Caco-2 (cell line): ENCODE measurements at regions not wholly inside any gene's neighbourhood (a gene's known extent, or its start where the extent isn't known, plus 50 kb on each side); places are given as distances from the start of the nearest gene placed in this dataset.
"Not testable (repeated sequence)": the region's sequence is repeated elsewhere in the genome, so short reads cannot be mapped to it uniquely, and the experiment has no call there.

Source experiments
- BruUV-seq: library from RNA; stranded (reverse); fragments of 400-500 nt; replicated peaks from 2 replicates; lab custom pipeline; 2021; lab: Mats Ljungman, UMichigan
- CTCF ChIA-PET: fragments of 300-600 bp; sonication (Branson Sonifier 250); formaldehyde crosslinking; loops from one replicate; lab custom pipeline; 2022; ENCODE audit warnings: antibody characterized with exemption; lab: Charles Lee
- POLR2A ChIA-PET: fragments of 300-600 bp; sonication (Branson Sonifier 250); formaldehyde crosslinking; loops from one replicate; lab custom pipeline; 2022; ENCODE audit warnings: antibody characterized with exemption; lab: Charles Lee
- DNase-seq, 2 experiments: peaks; one replicate each; pipeline versions ENCODE4 v3.0.0 to v3.0.0-alpha.2; 2020 to 2022
- H3K27me3 ChIP-seq: replicated peaks from 2 replicates; pipeline ENCODE4 v1.6.0; 2011; ENCODE audit warnings: low read length; ENCODE audit not compliant: control insufficient read depth, insufficient read depth
- H3K36me3 ChIP-seq: 2 replicates; pipeline ENCODE4 v1.5.1; 2011; ENCODE audit warnings: low read length; ENCODE audit not compliant: control insufficient read depth, insufficient read depth
- H3K4me1 ChIP-seq: fragments of 250-450 bp; sonication (Bioruptor Pico); 2 replicates; pipeline ENCODE4 v1.5.1; 2020; ENCODE audit warnings: mild to moderate bottlenecking
- H3K4me3 ChIP-seq: 2 replicates; pipeline ENCODE4 v1.5.1; 2011; ENCODE audit warnings: low read depth, mild to moderate bottlenecking, control low read depth, low read length
- H3K9me3 ChIP-seq: fragments of 250-450 bp; sonication (Bioruptor Pico); 2 replicates; pipeline ENCODE4 v1.5.1; 2020; ENCODE audit warnings: mild to moderate bottlenecking, moderate library complexity
- H3K27ac Mint-ChIP-seq: one replicate; pipeline ENCODE4 v1.8.0; 2022; ENCODE audit warnings: mixed read lengths; ENCODE audit not compliant: unreplicated experiment
- H3K27me3 Mint-ChIP-seq: one replicate; pipeline ENCODE4 v1.8.0; 2022; ENCODE audit warnings: mixed read lengths; ENCODE audit not compliant: insufficient read depth, unreplicated experiment
- H3K36me3 Mint-ChIP-seq: one replicate; pipeline ENCODE4 v1.8.0; 2022; ENCODE audit warnings: mild to moderate bottlenecking, mixed read lengths; ENCODE audit not compliant: insufficient read depth, unreplicated experiment
- H3K4me1 Mint-ChIP-seq: one replicate; pipeline ENCODE4 v1.8.0; 2022; ENCODE audit warnings: low read depth, mixed read lengths; ENCODE audit not compliant: unreplicated experiment
- H3K4me3 Mint-ChIP-seq: one replicate; pipeline ENCODE4 v1.8.0; 2022; ENCODE audit warnings: mild to moderate bottlenecking, moderate library complexity, mixed read lengths; ENCODE audit not compliant: unreplicated experiment
- H3K9me3 Mint-ChIP-seq: one replicate; pipeline ENCODE4 v1.8.0; 2022; ENCODE audit warnings: mixed read lengths; ENCODE audit not compliant: unreplicated experiment
- CTCF ChIP-seq, 2 experiments: fragments of 200-600 bp in 1 of 2; IDR thresholded peaks; 1 replicate in 1 of 2; 2 replicates in 1 of 2; pipeline versions ENCODE4 v1.5.1 to v1.8.0; 2011 to 2022; ENCODE audit warnings: antibody characterized with exemption in 1 of 2, control low read depth in 1 of 2, inconsistent platforms in 1 of 2, low read depth in 1 of 2, low read length in 1 of 2, mild to moderate bottlenecking in 1 of 2, moderate library complexity in 1 of 2; ENCODE audit not compliant: insufficient read depth in 1 of 2, severe bottlenecking in 1 of 2, unreplicated experiment in 1 of 2
- intact Hi-C: fragments of 100-400 bp; cut with micrococcal nuclease; formaldehyde crosslinking; loops from one replicate; pipeline ENCODE4 v1.10.0; 2022; ENCODE audit not compliant: unreplicated experiment

- H3K27ac Mint-ChIP-seq, result no peak overlapping the region
- no peak overlapping the region for H3K4me3 ChIP-seq
- BruUV-seq, result no TSS peak
- H3K36me3 Mint-ChIP-seq, result no peaks in the 10 kb centered on the region
- intact Hi-C loops, result no loop called here
- POLR2A ChIA-PET, result no interaction called here
- H3K9me3 Mint-ChIP-seq, result no peaks in the 10 kb centered on the region
- H3K27me3 ChIP-seq, result no peaks in the 10 kb centered on the region
- no peaks in the 10 kb centered on the region for H3K4me1 Mint-ChIP-seq
- no peaks in the 10 kb centered on the region for H3K4me1 ChIP-seq
- TF ChIP-seq CTCF (IDR thresholded peaks at IDR 0.05; ENCODE audit: insufficient read depth in 1 of 2, low read depth in 1 of 2, low read length in 1 of 2, severe bottlenecking in 1 of 2, unreplicated experiment in 1 of 2), result no peak
- H3K4me3 Mint-ChIP-seq, result no peak overlapping the region
- no peaks in the 10 kb centered on the region for H3K9me3 ChIP-seq
- no peaks in the 10 kb centered on the region for H3K36me3 ChIP-seq
- no peak for DNase-seq
- CTCF ChIA-PET, result no interaction called here
- no peaks in the 10 kb centered on the region for H3K27me3 Mint-ChIP-seq
These were observed 443.4 kb downstream of the TECRL start for GRCh38 chr4:63965875-63966274.

DNA sequence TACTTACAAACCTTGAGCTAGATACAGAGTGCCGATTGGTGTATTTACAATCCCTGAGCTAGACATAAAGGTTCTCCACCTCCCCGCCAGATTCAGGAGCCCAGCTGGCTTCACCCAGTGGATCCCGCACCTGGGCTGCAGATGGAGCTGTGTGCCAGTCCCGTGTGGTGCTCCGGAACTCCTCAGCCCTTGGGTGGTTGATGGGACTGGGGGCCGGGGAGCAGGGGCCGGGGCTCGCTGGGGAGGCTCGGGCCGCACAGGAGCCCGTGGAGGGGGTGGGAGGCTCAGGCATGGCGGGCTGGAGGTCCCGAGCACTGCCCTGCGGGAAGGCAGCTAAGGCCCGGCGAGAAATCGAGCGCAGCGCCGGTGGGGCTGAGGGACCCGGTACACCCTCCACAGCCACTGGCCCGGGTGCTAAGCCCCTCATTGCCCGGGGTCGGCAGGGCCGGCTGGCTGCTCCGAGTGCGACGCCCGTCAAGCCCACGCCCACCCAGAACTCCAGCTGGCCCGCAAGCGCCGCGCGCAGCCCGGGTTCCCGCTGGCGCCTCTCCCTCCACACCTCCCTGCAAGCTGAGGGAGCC, 466.5 kb downstream of the TECRL start:
- H3K27ac Mint-ChIP-seq, H3K36me3 ChIP-seq, H3K27me3 ChIP-seq, H3K9me3 ChIP-seq, H3K4me1 Mint-ChIP-seq, CTCF ChIA-PET, H3K4me3 Mint-ChIP-seq, BruUV-seq, DNase-seq, intact Hi-C loops, H3K4me1 ChIP-seq, H3K4me3 ChIP-seq, POLR2A ChIA-PET, H3K9me3 Mint-ChIP-seq, H3K36me3 Mint-ChIP-seq, H3K27me3 Mint-ChIP-seq: not testable (repeated sequence)

GRCh38 chr4:63937961-63938360, 471.3 kb downstream of the TECRL start:
- intact Hi-C loops, result no loop called here
- H3K4me3 Mint-ChIP-seq, result no peak overlapping the region
- POLR2A ChIA-PET, result no interaction called here

More at GRCh38 chr4:63937961-63938360, 471.3 kb downstream of the TECRL start:
- H3K36me3 ChIP-seq, result no peaks in the 10 kb centered on the region
- CTCF ChIA-PET, result no interaction called here
- H3K9me3 Mint-ChIP-seq, result no peaks in the 10 kb centered on the region
- H3K4me1 Mint-ChIP-seq, result no peaks in the 10 kb centered on the region
- no peaks in the 10 kb centered on the region for H3K9me3 ChIP-seq
- BruUV-seq, result no TSS peak
- H3K27ac Mint-ChIP-seq, result no peak overlapping the region
- no peak for TF ChIP-seq CTCF (IDR thresholded peaks at IDR 0.05; ENCODE audit: insufficient read depth in 1 of 2, low read depth in 1 of 2, low read length in 1 of 2, severe bottlenecking in 1 of 2, unreplicated experiment in 1 of 2)
- H3K4me3 ChIP-seq, result no peak overlapping the region
- no peaks in the 10 kb centered on the region for H3K27me3 Mint-ChIP-seq
- DNase-seq, result no peak
- no peaks in the 10 kb centered on the region for H3K4me1 ChIP-seq
- H3K36me3 Mint-ChIP-seq, result no peaks in the 10 kb centered on the region
- no peaks in the 10 kb centered on the region for H3K27me3 ChIP-seq
